Natural killer cell (primary cell): ENCODE measurements at regions not wholly inside any gene's neighbourhood (a gene's known extent, or its start where the extent isn't known, plus 50 kb on each side); places are given as distances from the start of the nearest gene placed in this dataset.

ENCODE experiments used
- ATAC-seq, 3 donors: fragments of 150-1000 bp in 2 of 3; fragments of 200-7000 bp in 1 of 3; cut with Tn5 transposase; 1 replicate in 1 of 3; 2 replicates in 2 of 3; pipeline ENCODE4 v1.10.0; 2021; ENCODE audit warnings: mild to moderate bottlenecking in 2 of 3, moderate library complexity in 2 of 3
- DNase-seq, 2 donors: peaks; one replicate each; pipeline versions ENCODE4 v3.0.0 to v3.0.0-alpha.2; 2013 to 2021; ENCODE audit warnings: mixed read lengths in 1 of 2
- H3K27ac ChIP-seq: one replicate; pipeline ENCODE4 v1.5.1; 2013; ENCODE audit warnings: mild to moderate bottlenecking, low read length
- H3K27me3 ChIP-seq: one replicate; pipeline ENCODE4 v1.6.1; 2013; ENCODE audit warnings: low read length; ENCODE audit not compliant: control insufficient read depth, insufficient read depth
- H3K36me3 ChIP-seq: one replicate; pipeline ENCODE4 v1.6.1; 2013; ENCODE audit warnings: low read length; ENCODE audit not compliant: control insufficient read depth, insufficient read depth
- H3K4me1 ChIP-seq: one replicate; pipeline ENCODE4 v1.6.1; 2013; ENCODE audit warnings: low read length; ENCODE audit not compliant: control insufficient read depth, insufficient read depth
- H3K4me3 ChIP-seq: one replicate; pipeline ENCODE4 v1.5.1; 2013; ENCODE audit warnings: low read length
- H3K9me3 ChIP-seq: one replicate; pipeline ENCODE4 v1.6.1; 2013; ENCODE audit warnings: low read length; ENCODE audit not compliant: control insufficient read depth, insufficient read depth
- H3K27ac Mint-ChIP-seq, 2 donors: one replicate each; pipeline ENCODE4 v1.8.0; 2022; ENCODE audit warnings: mild to moderate bottlenecking in 2 of 2, mixed read lengths in 2 of 2, moderate library complexity in 1 of 2
- H3K27me3 Mint-ChIP-seq, 2 donors: one replicate each; pipeline ENCODE4 v1.8.0; 2022; ENCODE audit warnings: low read depth in 2 of 2, mixed read lengths in 2 of 2
- H3K36me3 Mint-ChIP-seq: one replicate; pipeline ENCODE4 v1.8.0; 2022; ENCODE audit warnings: mixed read lengths
- H3K4me1 Mint-ChIP-seq, 2 donors: one replicate each; pipeline ENCODE4 v1.8.0; 2022; ENCODE audit warnings: mixed read lengths in 2 of 2
- H3K4me3 Mint-ChIP-seq: one replicate; pipeline ENCODE4 v1.8.0; 2022; ENCODE audit warnings: mild to moderate bottlenecking, moderate library complexity, mixed read lengths
- H3K9me3 Mint-ChIP-seq, 2 donors: one replicate each; pipeline ENCODE4 v1.8.0; 2022; ENCODE audit warnings: mixed read lengths in 2 of 2
- CTCF ChIP-seq: fragments of 200-600 bp; IDR thresholded peaks from one replicate; pipeline ENCODE4 v1.8.0; 2022; ENCODE audit warnings: antibody characterized with exemption
- WGBS: methylation state at CpG from one replicate; pipeline ENCODE4 v1.1.7; 2013; ENCODE audit warnings: missing lambda C conversion rate; ENCODE audit not compliant: insufficient coverage; 5-methylcytosine and 5-hydroxymethylcytosine counted together
- intact Hi-C: fragments of 100-400 bp; cut with micrococcal nuclease; formaldehyde crosslinking; loops from one replicate; pipeline ENCODE4 v1.14.2; 2022

GRCh38 chr1:29485096-29485925 is 249.0 kb downstream of the PTPRU start:
- ATAC-seq = no peak
- Mint-ChIP-seq H3K4me1 (no peaks in the 10 kb centered on the region), H3K27ac (no peak overlapping the region), H3K27me3 (peaks cover 0 to 7% of the 10 kb centered on the region in 2 donors), H3K4me3 (no peak overlapping the region), H3K9me3 (no peaks in the 10 kb centered on the region), H3K36me3 (no peaks in the 10 kb centered on the region)
- no peak for DNase-seq
- intact Hi-C loops = no loop called here
- WGBS = 78% methylated on average over 5 of the region's 5 CpGs
- TF ChIP-seq CTCF = no peak
- Histone ChIP-seq H3K27ac (no peak overlapping the region), H3K27me3 (no peaks in the 10 kb centered on the region), H3K4me3 (no peak overlapping the region), H3K9me3 (no peaks in the 10 kb centered on the region), H3K36me3 (no peaks in the 10 kb centered on the region), H3K4me1 (no peaks in the 10 kb centered on the region)

- ATAC-seq = no peak
- DNase-seq = no peak
- H3K27ac Mint-ChIP-seq = no peak overlapping the region
- no peaks in the 10 kb centered on the region for H3K27me3 ChIP-seq
- H3K36me3 Mint-ChIP-seq = no peaks in the 10 kb centered on the region
- peaks cover 14 to 16% of the 10 kb centered on the region in 2 donors for H3K27me3 Mint-ChIP-seq
- H3K4me1 ChIP-seq = no peaks in the 10 kb centered on the region
- H3K36me3 ChIP-seq = no peaks in the 10 kb centered on the region
- intact Hi-C loops = no loop called here
- H3K27ac ChIP-seq = no peak overlapping the region
- H3K4me3 ChIP-seq = no peak overlapping the region
- WGBS = 71% methylated on average over 6 of the region's 6 CpGs
- TF ChIP-seq CTCF = no peak
- H3K9me3 ChIP-seq = no peaks in the 10 kb centered on the region
- H3K4me3 Mint-ChIP-seq = no peak overlapping the region
- H3K9me3 Mint-ChIP-seq = no peaks in the 10 kb centered on the region
- H3K4me1 Mint-ChIP-seq = no peaks in the 10 kb centered on the region
Measured at GRCh38 chr1:29482991-29483390, 246.7 kb downstream of the PTPRU start.

GRCh38 chr1:29482064-29482463 is 245.7 kb downstream of the PTPRU start:
- H3K27me3 Mint-ChIP-seq = peaks cover 12 to 23% of the 10 kb centered on the region in 2 donors
- WGBS = 90% methylated on average over 2 of the region's 2 CpGs
- Histone ChIP-seq H3K4me3 (no peak overlapping the region), H3K9me3 (no peaks in the 10 kb centered on the region), H3K27ac (no peak overlapping the region), H3K27me3 (peaks cover 2% of the 10 kb centered on the region), H3K36me3 (no peaks in the 10 kb centered on the region), H3K4me1 (no peaks in the 10 kb centered on the region)
- intact Hi-C loops = no loop called here
- no peak overlapping the region for H3K27ac Mint-ChIP-seq
- no peak for ATAC-seq
- H3K9me3 Mint-ChIP-seq = no peaks in the 10 kb centered on the region
- H3K36me3 Mint-ChIP-seq = no peaks in the 10 kb centered on the region
- H3K4me3 Mint-ChIP-seq = no peak overlapping the region
- no peaks in the 10 kb centered on the region for H3K4me1 Mint-ChIP-seq
- TF ChIP-seq CTCF = no peak
- DNase-seq = no peak

GRCh38 chr1:29481031-29481430 is 244.7 kb downstream of the PTPRU start:
- Histone ChIP-seq H3K27ac (no peak overlapping the region), H3K9me3 (no peaks in the 10 kb centered on the region), H3K4me1 (no peaks in the 10 kb centered on the region), H3K27me3 (peaks cover 2% of the 10 kb centered on the region), H3K4me3 (no peak overlapping the region), H3K36me3 (no peaks in the 10 kb centered on the region)
- H3K27ac Mint-ChIP-seq = no peak overlapping the region
- TF ChIP-seq CTCF = no peak
- H3K9me3 Mint-ChIP-seq = no peaks in the 10 kb centered on the region
- no peak overlapping the region for H3K4me3 Mint-ChIP-seq
- H3K36me3 Mint-ChIP-seq = no peaks in the 10 kb centered on the region
- ATAC-seq (no peak), DNase-seq (no peak)
- no peaks in the 10 kb centered on the region for H3K4me1 Mint-ChIP-seq
- WGBS = 69% methylated on average over 5 of the region's 5 CpGs
- intact Hi-C loops = no loop called here
- H3K27me3 Mint-ChIP-seq = peaks cover 12 to 33% of the 10 kb centered on the region in 2 donors
